ENCODE measurements at regions not wholly inside any gene's neighbourhood (a gene's known extent, or its start where the extent isn't known, plus 50 kb on each side); places are given as distances from the start of the nearest gene placed in this dataset.

DNA sequence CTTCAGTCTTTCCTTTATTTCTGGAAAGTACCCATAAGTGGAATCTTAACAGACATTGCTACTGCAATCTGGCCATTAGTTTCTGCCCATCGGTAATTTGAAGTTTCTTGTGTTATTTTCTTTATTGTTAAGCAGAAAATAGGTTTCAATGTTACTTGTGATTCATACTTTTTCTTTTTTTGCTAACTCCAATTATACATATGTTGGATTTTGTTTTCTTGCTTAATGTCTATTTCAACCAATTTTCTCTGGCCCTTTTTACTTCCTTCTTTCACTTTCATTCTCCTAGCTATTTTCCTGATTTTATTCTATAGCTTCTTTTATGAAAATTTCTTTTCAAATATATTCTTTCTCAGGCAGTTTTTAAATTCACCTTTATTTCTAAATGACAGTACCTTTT is 457.4 kb downstream of the TCERG1L start:
- H3K36me3 Mint-ChIP-seq: no peaks in the 10 kb centered on the region
- no peak for DNase-seq
- CTCF ChIA-PET: no interaction called here
- no peak overlapping the region for H3K4me3 Mint-ChIP-seq
- H3K27me3 Mint-ChIP-seq: peaks cover 2% of the 10 kb centered on the region
- no peak overlapping the region for H3K27ac Mint-ChIP-seq
- no peaks in the 10 kb centered on the region for H3K4me1 Mint-ChIP-seq (ENCODE audit: low read depth)
- intact Hi-C loops (cut with micrococcal nuclease): no loop called here
- POLR2A ChIA-PET: no interaction called here
- peaks cover 31% of the 10 kb centered on the region for H3K9me3 Mint-ChIP-seq

DNA sequence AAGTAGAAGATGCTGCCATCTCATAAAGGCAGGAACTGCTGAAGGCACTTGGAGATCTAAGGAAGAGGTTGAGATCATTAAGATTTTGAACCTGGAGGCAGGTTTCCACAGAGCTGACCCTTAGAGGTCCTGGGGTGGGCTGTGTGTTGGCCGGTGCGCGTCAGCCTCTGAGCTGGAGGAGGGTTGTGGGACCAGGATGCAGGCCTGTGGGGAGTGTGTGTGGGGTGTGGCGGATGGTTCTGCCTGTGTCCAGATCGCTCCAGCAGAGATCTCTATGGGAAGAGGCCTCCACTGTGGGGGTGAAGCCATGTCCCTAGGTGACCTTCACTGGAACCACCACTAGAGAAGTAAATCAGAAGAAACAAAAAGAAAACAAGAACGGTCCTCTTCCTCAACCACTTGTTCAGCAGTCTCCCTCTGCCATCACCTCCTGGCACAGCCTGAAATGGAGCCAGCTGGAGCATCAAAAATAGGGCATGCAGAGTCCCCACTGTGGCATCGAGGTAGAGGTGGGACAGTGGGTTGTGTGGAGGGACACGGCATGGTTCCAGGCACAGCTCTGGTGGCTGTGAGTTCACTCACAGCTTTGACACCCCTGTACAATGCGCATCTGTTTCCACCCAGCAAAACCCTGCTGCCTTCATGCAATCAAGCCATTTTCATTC is 453.8 kb downstream of the TCERG1L start:
- H3K36me3 Mint-ChIP-seq: no peaks in the 10 kb centered on the region

DNA sequence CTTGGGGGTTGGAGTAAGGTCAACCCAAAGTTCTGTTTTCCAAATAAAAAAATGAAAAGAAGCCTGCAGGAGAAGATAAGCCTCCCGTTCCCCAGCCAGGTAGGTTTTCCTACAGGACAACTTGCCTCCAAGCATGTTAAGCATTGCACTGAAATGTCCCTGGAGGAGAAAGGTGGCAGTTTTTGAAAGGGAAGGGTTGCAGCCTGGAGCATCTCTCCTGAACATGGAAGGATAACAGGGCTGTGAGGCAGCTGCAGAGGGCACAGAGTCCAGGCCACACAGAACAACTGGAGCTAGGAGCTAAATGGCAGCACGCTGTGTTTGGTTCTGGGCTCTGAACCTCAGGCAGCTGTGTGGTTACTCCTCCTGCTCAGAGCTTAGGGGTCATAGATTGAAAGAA is 452.9 kb downstream of the TCERG1L start:
- Mint-ChIP-seq H3K27me3 (peaks cover 2% of the 10 kb centered on the region), H3K9me3 (peaks cover 17% of the 10 kb centered on the region), H3K4me3 (no peak overlapping the region), H3K36me3 (no peaks in the 10 kb centered on the region), H3K4me1 (ENCODE audit: low read depth) (no peaks in the 10 kb centered on the region), H3K27ac (no peak overlapping the region)
- ChIA-PET POLR2A (no interaction called here), CTCF (no interaction called here)
- no peak for DNase-seq
- intact Hi-C loops (cut with micrococcal nuclease): no loop called here

More for the DNA sequence above, 453.8 kb downstream of the TCERG1L start:
- Mint-ChIP-seq H3K4me3 (no peak overlapping the region), H3K27ac (no peak overlapping the region), H3K27me3 (peaks cover 2% of the 10 kb centered on the region), H3K4me1 (ENCODE audit: low read depth) (no peaks in the 10 kb centered on the region), H3K9me3 (peaks cover 23% of the 10 kb centered on the region)
- POLR2A ChIA-PET: no interaction called here
- CTCF ChIA-PET: no interaction called here
- intact Hi-C loops (cut with micrococcal nuclease): no loop called here
- no peak for DNase-seq

DNA sequence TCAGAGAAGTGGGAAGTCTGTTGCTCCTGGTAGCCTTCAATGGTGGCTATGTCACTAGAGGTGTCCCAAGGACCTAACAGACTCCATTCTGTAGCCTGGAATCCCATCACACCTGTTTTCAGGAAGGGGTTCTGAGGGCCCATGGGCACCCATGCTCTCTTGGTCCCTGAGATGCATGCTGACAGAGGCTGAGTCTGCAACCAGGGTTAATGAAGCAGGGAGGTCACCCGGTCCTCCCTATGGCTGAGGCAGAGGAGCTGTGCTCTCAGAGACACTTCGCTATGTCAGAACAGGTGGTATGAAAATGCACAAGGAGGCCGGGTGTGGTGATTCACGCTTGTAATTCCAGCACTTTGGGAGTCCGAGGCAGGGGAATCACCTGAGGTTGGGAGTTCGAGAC is 452.1 kb downstream of the TCERG1L start:
- no peak for DNase-seq
- ChIA-PET CTCF (no interaction called here), POLR2A (no interaction called here)
- intact Hi-C loops (cut with micrococcal nuclease): no loop called here
- no peaks in the 10 kb centered on the region for H3K36me3 Mint-ChIP-seq
- no peaks in the 10 kb centered on the region for H3K4me1 Mint-ChIP-seq (ENCODE audit: low read depth)
- H3K27ac Mint-ChIP-seq: no peak overlapping the region
- H3K27me3 Mint-ChIP-seq: peaks cover 2% of the 10 kb centered on the region
- no peak overlapping the region for H3K4me3 Mint-ChIP-seq
- H3K9me3 Mint-ChIP-seq: peaks cover 13% of the 10 kb centered on the region

DNA sequence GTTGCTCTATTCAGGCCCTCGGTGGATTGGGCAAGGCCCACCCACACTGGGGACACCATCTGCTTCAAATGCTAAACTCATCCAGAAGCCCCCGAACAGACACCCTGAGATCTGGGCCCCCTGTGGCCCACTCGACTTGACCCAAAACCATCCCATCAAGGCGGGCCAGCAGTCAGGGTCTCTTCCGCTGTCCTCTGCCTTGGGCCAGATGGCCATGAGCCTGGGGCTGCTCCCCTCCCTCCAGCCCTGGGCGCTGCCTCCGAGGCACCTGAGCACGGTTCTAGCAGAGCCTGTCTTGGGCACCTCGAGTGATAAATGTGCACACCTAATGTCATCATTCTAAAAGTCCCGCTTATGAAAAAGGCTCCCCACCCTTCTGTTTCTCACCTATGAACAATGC is 449.4 kb downstream of the TCERG1L start:
- peaks cover 2% of the 10 kb centered on the region for H3K27me3 Mint-ChIP-seq
- no peak overlapping the region for H3K27ac Mint-ChIP-seq
- no peak overlapping the region for H3K4me3 Mint-ChIP-seq
- DNase-seq: no peak
- no peaks in the 10 kb centered on the region for H3K9me3 Mint-ChIP-seq
- no peaks in the 10 kb centered on the region for H3K4me1 Mint-ChIP-seq (ENCODE audit: low read depth)
- ChIA-PET CTCF (no interaction called here), POLR2A (no interaction called here)
- intact Hi-C loops (cut with micrococcal nuclease): no loop called here
- no peaks in the 10 kb centered on the region for H3K36me3 Mint-ChIP-seq

DNA sequence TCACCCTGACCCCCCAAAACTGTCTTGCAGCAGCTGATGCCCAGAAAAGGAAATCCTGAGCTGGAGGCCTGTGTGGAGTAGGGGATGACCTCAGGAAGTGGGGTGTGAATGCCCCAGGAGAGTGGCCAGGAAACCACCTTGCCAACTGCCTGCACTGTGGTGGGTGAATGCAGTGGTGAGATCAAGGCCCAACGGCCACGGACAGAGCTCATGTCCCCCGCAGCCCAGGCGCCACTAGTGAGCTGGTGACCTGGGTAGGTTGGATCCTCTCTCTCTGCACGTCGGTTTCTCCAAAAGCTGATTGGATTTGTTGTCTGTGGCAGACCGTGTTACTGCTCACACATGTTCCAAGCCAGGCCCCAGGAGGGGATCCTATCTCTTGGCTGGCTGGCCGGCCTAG is 448.9 kb downstream of the TCERG1L start:
- ChIA-PET CTCF (no interaction called here), POLR2A (no interaction called here)
- Mint-ChIP-seq H3K9me3 (no peaks in the 10 kb centered on the region), H3K27ac (no peak overlapping the region), H3K27me3 (peaks cover 2% of the 10 kb centered on the region), H3K4me1 (ENCODE audit: low read depth) (no peaks in the 10 kb centered on the region), H3K36me3 (no peaks in the 10 kb centered on the region), H3K4me3 (no peak overlapping the region)
- DNase-seq: no peak
- intact Hi-C loops (cut with micrococcal nuclease): no loop called here

DNA sequence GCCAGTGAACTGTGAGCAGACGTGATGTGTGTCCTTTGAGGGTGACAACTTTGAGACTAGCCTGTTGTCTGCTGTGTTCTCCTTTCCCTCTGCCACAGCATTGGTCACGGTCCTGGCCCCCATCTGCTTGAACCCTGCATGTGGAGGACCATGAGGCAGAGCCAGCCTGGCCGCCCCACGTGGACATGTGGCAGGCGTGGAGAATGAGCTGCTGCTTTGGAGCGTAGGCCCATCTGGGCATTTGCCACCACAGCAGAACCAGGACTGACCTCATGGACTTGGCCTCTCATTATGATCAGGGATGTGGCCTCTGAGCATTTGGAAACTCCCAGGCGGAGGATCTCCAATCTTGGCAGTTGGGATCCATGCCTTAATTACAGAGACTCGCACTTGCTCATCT is 448.5 kb downstream of the TCERG1L start:
- no peaks in the 10 kb centered on the region for H3K4me1 Mint-ChIP-seq (ENCODE audit: low read depth)
- intact Hi-C loops (cut with micrococcal nuclease): no loop called here
- POLR2A ChIA-PET: no interaction called here

DNA sequence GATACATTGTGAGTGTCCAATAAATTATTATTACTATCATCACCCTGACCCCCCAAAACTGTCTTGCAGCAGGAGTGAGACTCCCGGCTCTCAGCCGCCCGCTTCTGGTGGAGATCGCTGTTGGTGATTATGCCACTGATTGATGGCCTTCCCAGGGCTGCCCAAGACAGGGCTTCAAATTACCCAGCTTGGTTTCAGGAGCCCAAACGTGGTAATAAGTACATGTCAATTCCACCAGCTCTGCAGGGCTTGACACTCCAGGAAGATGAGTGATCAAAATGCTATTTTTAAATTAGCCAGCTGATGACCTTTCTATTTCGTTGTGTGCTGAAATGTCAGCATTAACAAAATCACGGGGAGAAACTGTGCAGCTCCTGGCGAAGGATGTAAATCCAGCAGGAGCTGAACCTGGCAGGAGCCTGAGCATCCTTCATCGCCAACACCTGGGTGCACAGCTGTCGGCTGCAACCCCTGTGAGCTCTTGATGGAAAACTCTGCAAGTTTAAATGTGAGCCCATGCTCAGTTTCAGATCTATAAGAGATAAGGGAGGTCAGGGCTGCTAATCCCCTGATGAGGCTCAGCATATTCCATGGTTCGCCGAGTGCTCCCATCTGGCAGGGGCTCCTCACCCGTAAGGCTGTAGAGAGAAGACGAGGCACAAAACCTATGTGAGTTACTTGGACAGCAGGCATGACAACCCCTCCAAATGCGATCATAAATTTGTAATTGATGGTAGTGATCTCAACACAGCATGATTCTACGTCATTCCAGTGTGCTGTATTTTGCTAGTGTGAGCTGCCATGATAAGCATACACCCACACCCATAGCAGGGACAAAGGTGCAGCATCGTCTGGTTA is 446.3 kb downstream of the TCERG1L start:
- no peak overlapping the region for H3K27ac Mint-ChIP-seq
- no peaks in the 10 kb centered on the region for H3K9me3 Mint-ChIP-seq
- DNase-seq: no peak
- ChIA-PET POLR2A (no interaction called here), CTCF (no interaction called here)
- H3K36me3 Mint-ChIP-seq: no peaks in the 10 kb centered on the region
- intact Hi-C loops (cut with micrococcal nuclease): no loop called here
- H3K27me3 Mint-ChIP-seq: no peaks in the 10 kb centered on the region
- H3K4me3 Mint-ChIP-seq: no peak overlapping the region
- no peaks in the 10 kb centered on the region for H3K4me1 Mint-ChIP-seq (ENCODE audit: low read depth)

More for the DNA sequence above, 448.5 kb downstream of the TCERG1L start:
- Mint-ChIP-seq H3K4me3 (no peak overlapping the region), H3K36me3 (no peaks in the 10 kb centered on the region), H3K27me3 (no peaks in the 10 kb centered on the region), H3K9me3 (no peaks in the 10 kb centered on the region), H3K27ac (no peak overlapping the region)
- CTCF ChIA-PET: no interaction called here
- DNase-seq: no peak

DNA sequence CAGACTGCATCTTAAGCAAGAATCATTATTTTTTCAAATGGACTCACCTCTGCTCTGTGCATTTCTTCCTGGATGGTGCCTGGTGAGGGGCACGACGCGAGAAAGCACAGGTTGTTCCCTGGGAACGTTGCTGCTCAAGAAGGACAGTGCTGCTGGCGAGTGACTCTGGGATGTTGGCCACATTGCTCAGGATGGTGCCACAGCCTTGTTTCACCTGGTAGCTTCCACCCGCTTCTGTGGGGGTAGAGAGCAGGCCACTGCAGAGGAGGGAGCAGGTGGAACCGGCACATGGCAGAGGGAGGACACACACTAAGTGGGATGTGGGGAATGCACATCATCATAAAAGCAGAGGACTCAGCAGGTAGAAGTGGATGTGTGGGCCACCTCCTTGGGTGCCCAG is 444.7 kb downstream of the TCERG1L start:
- no peak overlapping the region for H3K27ac Mint-ChIP-seq
- H3K4me1 Mint-ChIP-seq (ENCODE audit: low read depth): no peaks in the 10 kb centered on the region
- intact Hi-C loops (cut with micrococcal nuclease): no loop called here
- no peak overlapping the region for H3K4me3 Mint-ChIP-seq
- ChIA-PET CTCF (no interaction called here), POLR2A (no interaction called here)
- no peaks in the 10 kb centered on the region for H3K27me3 Mint-ChIP-seq
- no peaks in the 10 kb centered on the region for H3K9me3 Mint-ChIP-seq
- no peaks in the 10 kb centered on the region for H3K36me3 Mint-ChIP-seq
- DNase-seq: no peak

DNA sequence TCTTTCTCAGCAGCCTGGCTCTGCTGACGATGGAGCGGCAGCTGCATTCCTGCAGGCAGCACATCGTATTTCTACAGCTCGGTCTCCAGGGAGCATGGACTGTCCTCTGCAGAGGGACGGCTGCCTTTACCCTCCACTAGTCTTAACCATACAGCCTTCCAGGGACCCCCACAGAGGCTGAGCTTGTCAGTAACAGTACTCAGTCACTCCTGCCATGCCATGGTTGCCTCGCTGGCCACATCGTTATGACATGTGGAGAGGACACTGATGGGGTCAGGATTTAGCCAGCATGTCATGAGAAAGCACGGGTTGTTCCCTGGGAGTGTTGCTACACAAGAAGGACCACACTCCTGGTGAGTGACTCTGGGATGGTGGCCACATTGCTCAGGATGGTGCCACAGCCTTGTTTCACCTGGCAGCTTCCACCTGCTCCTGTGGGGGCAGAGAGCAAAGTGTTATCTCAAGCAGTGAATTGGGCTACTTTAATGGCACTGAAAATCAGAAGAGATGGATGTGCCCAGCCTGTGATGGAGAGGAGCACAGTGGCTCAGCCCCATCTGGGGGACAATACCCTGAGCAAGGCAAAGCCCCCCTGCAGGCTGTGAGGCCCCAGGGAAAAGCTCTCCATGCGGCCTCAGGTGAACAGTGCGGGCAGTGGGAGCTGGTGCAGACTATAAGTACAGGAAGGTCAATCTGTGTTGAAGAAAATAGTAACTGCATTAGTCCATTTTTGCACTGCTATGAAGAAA is 443.9 kb downstream of the TCERG1L start:
- no peaks in the 10 kb centered on the region for H3K9me3 Mint-ChIP-seq

DNA sequence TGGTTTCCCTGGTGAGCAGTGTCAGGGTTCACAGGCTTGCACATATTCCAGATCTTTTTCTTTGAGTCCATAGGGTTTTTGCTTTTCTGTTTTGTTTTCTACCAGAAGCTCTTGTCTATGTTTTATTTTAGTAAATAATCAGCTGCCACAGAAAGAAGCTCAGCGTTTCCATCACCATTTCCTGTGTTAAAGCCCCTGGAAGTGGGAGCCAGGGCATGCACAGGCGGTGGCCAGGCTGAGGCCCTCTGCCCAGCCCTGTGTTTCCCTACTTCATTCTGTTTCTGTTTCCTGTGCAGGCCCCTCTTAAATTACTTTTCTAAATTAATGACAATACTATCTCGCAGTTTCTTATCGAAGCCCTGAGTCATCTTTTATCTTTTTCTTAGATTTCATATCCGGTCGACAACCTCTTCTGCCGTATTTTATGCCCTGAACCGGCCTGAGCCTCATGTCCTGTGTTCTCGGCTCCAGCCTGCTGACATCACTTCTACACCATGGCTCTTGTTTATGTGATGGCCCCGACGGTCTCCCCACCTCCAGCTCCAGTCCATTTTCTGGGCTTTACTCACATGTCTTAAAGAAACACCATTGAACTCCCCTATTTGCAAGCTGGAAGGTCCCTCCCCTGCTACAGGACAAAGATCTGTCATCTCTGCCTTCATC is 442.2 kb downstream of the TCERG1L start:
- Mint-ChIP-seq H3K27me3 (no peaks in the 10 kb centered on the region), H3K9me3 (no peaks in the 10 kb centered on the region), H3K27ac (no peak overlapping the region), H3K4me3 (no peak overlapping the region), H3K4me1 (ENCODE audit: low read depth) (no peaks in the 10 kb centered on the region), H3K36me3 (no peaks in the 10 kb centered on the region)
- ChIA-PET CTCF (no interaction called here), POLR2A (no interaction called here)
- intact Hi-C loops (cut with micrococcal nuclease): no loop called here
- no peak for DNase-seq

More for the DNA sequence above, 443.9 kb downstream of the TCERG1L start:
- Mint-ChIP-seq H3K27me3 (no peaks in the 10 kb centered on the region), H3K36me3 (no peaks in the 10 kb centered on the region), H3K27ac (no peak overlapping the region), H3K4me1 (ENCODE audit: low read depth) (no peaks in the 10 kb centered on the region), H3K4me3 (no peak overlapping the region)
- CTCF ChIA-PET: no interaction called here
- intact Hi-C loops (cut with micrococcal nuclease): no loop called here
- POLR2A ChIA-PET: no interaction called here
- DNase-seq: no peak

DNA sequence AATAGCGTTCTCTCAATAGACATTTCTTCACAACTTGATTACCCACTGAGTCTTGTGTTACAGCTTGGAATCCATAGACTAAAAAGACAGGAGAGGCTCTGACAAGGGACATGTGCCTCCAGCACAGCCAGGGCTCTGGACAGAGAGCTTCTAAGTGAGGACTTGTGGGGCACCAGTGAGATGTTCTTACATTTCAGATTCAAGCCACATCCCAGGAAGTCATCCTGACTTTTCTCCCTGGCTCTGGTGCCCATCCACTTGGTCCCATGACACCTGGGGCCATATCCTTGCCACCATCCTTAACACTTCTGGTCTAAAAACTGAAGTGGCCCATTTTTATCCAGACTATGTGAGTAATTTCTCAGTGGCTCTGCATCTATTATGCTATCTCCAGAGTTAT is 440.1 kb downstream of the TCERG1L start:
- H3K9me3 Mint-ChIP-seq: no peaks in the 10 kb centered on the region
- H3K4me1 Mint-ChIP-seq (ENCODE audit: low read depth): no peaks in the 10 kb centered on the region
- no peak overlapping the region for H3K4me3 Mint-ChIP-seq
- H3K27me3 Mint-ChIP-seq: no peaks in the 10 kb centered on the region
- intact Hi-C loops (cut with micrococcal nuclease): no loop called here
- no peak overlapping the region for H3K27ac Mint-ChIP-seq
- CTCF ChIA-PET: no interaction called here
- DNase-seq: no peak
- POLR2A ChIA-PET: no interaction called here
- H3K36me3 Mint-ChIP-seq: no peaks in the 10 kb centered on the region
